A549 (cell line): ENCODE measurements at regions not wholly inside any gene's neighbourhood (a gene's known extent, or its start where the extent isn't known, plus 50 kb on each side); places are given as distances from the start of the nearest gene placed in this dataset.

Source experiments
- ATAC-seq, 2 experiments: fragments of 200-7000 bp in 1 of 2; fragments of >200 bp in 1 of 2; cut with Nextera tagmentation in 1 of 2; cut with Tn5 transposase in 1 of 2; 3 replicates each; pipeline versions ENCODE4 v1.8.0 to v1.9.1; 2018 to 2020; ENCODE audit warnings: mild to moderate bottlenecking in 1 of 2, moderate library complexity in 1 of 2
- CTCF ChIA-PET: fragments of 300-600 bp; sonication (Branson Sonifier 250); formaldehyde crosslinking; extraction: SDS; loops from one replicate; lab custom pipeline; 2021; ENCODE audit warnings: antibody characterized with exemption, inconsistent platforms; lab: Yijun Ruan, JAX
- POLR2A ChIA-PET: fragments of 350-600 bp; formaldehyde crosslinking; extraction: SDS; loops from one replicate; lab custom pipeline; 2021; ENCODE audit warnings: antibody characterized with exemption, inconsistent platforms; lab: Yijun Ruan, JAX
- DNase-seq, 2 experiments: peaks; one replicate each; pipeline versions ENCODE4 v3.0.0 to v3.0.0-alpha.2; 2011 to 2016; ENCODE audit warnings: low read depth in 1 of 2, low spot score in 1 of 2
- FAIRE-seq: peaks from 2 replicates; lab custom pipeline; 2011; peaks lifted over from hg19 to GRCh38; lab: Jason Lieb, UNC
- H3K27ac ChIP-seq, 2 experiments: fragments of >200 bp; sonication (Bioruptor Twin); formaldehyde crosslinking; 3 replicates each; pipeline ENCODE4 v1.5.1; 2016 to 2017
- H3K4me1 ChIP-seq: fragments of >200 bp; sonication (Bioruptor Twin); formaldehyde crosslinking; 3 replicates; pipeline ENCODE4 v1.6.1; 2016
- H3K4me2 ChIP-seq: fragments of >200 bp; sonication (Bioruptor Twin); formaldehyde crosslinking; 3 replicates; pipeline ENCODE4 v1.6.1; 2016
- H3K4me3 ChIP-seq: fragments of >200 bp; sonication (Bioruptor Twin); formaldehyde crosslinking; 3 replicates; pipeline ENCODE4 v1.5.1; 2016
- H3K9me3 ChIP-seq: fragments of >200 bp; sonication (Bioruptor Twin); formaldehyde crosslinking; 3 replicates; pipeline ENCODE4 v1.6.1; 2016
- BHLHE40 ChIP-seq: IDR thresholded peaks from 2 replicates; pipeline ENCODE4 v1.6.1; 2012; ENCODE audit warnings: low read depth, low read length, inconsistent platforms
- CBX8 ChIP-seq: fragments of 200-600 bp; sonication (generic); IDR thresholded peaks from 2 replicates; pipeline ENCODE4 v1.6.1; 2016
- CEBPB ChIP-seq, 2 experiments: fragments of >200 bp in 1 of 2; sonication (Bioruptor Twin) in 1 of 2; formaldehyde crosslinking in 1 of 2; IDR thresholded peaks; 2 replicates each; pipeline ENCODE4 v1.6.1; 2012 to 2016
- CHD2 ChIP-seq: fragments of 150-350 bp; IDR thresholded peaks from 2 replicates; pipeline ENCODE4 v1.6.1; 2014; ENCODE audit warnings: low read length; ENCODE audit not compliant: partially characterized antibody
- EHF ChIP-seq: fragments of 250-450 bp; sonication (Bioruptor Pico); IDR thresholded peaks from 2 replicates; pipeline ENCODE4 v1.5.0; 2020; ENCODE audit warnings: mild to moderate bottlenecking
- EHMT2 ChIP-seq: fragments of 200-600 bp; sonication (generic); IDR thresholded peaks from 2 replicates; pipeline ENCODE4 v1.6.1; 2016; ENCODE audit warnings: antibody characterized with exemption, low read depth, mild to moderate bottlenecking, moderate library complexity
- EP300 ChIP-seq, 2 experiments: fragments of >200 bp; sonication (Bioruptor Twin); formaldehyde crosslinking; IDR thresholded peaks; 2 replicates in 1 of 2; 3 replicates in 1 of 2; pipeline ENCODE4 v1.6.1; 2016 to 2017
- FOXS1 ChIP-seq: fragments of 250-450 bp; sonication (Bioruptor Pico); IDR thresholded peaks from 2 replicates; pipeline ENCODE4 v1.5.0; 2020; ENCODE audit warnings: mild to moderate bottlenecking, moderate library complexity
- HOXA7 ChIP-seq: fragments of 250-450 bp; sonication (Bioruptor Pico); IDR thresholded peaks from 2 replicates; pipeline ENCODE4 v1.5.0; 2020; ENCODE audit warnings: mild to moderate bottlenecking, moderate library complexity
- HOXB13 ChIP-seq: fragments of 250-450 bp; sonication (Bioruptor Pico); IDR thresholded peaks from 2 replicates; pipeline ENCODE4 v1.5.0; 2020; ENCODE audit warnings: low read depth, mild to moderate bottlenecking, moderate library complexity
- KDM1A ChIP-seq: fragments of 200-600 bp; sonication (generic); IDR thresholded peaks from 2 replicates; pipeline ENCODE4 v1.6.1; 2016; ENCODE audit warnings: low read depth, mild to moderate bottlenecking
- KDM5A ChIP-seq: fragments of 200-600 bp; sonication (generic); IDR thresholded peaks from 2 replicates; pipeline ENCODE4 v1.6.1; 2016; ENCODE audit warnings: antibody characterized with exemption, mild to moderate bottlenecking
- MAFK ChIP-seq: fragments of 450-650 bp; IDR thresholded peaks from 2 replicates; pipeline ENCODE4 v1.6.1; 2014; ENCODE audit not compliant: partially characterized antibody
- MAZ ChIP-seq: fragments of 150-350 bp; IDR thresholded peaks from 2 replicates; pipeline ENCODE4 v1.6.1; 2014; ENCODE audit warnings: antibody characterized with exemption, low read depth, low read length, borderline replicate concordance
- MYC ChIP-seq: IDR thresholded peaks from 2 replicates; pipeline ENCODE4 v1.6.1; 2012; ENCODE audit warnings: mild to moderate bottlenecking, inconsistent platforms, low read length, improper control_type of control experiment, borderline replicate concordance
- POLR2A ChIP-seq: IDR thresholded peaks from 2 replicates; pipeline ENCODE4 v1.6.1; 2012; ENCODE audit warnings: mild to moderate bottlenecking, low read length
- RAD21 ChIP-seq, 2 experiments: fragments of >200 bp in 1 of 2; sonication (Bioruptor Twin) in 1 of 2; formaldehyde crosslinking in 1 of 2; IDR thresholded peaks in 1 of 2; conservative IDR thresholded peaks in 1 of 2; 2 replicates in 1 of 2; 3 replicates in 1 of 2; pipeline ENCODE4 v1.6.1; 2012 to 2018; ENCODE audit warnings: inconsistent platforms in 1 of 2
- SMC3 ChIP-seq: fragments of >200 bp; sonication (Bioruptor Twin); formaldehyde crosslinking; IDR thresholded peaks from 3 replicates; pipeline ENCODE4 v1.6.1; 2018; ENCODE audit warnings: inconsistent platforms
- TP53 ChIP-seq: fragments of 250-450 bp; sonication (Bioruptor Pico); IDR thresholded peaks from 2 replicates; pipeline ENCODE4 v1.5.0; 2021; ENCODE audit warnings: mild to moderate bottlenecking, moderate library complexity
- ZSCAN20 ChIP-seq: fragments of 250-450 bp; sonication (Bioruptor Pico); IDR thresholded peaks from 2 replicates; pipeline ENCODE4 v1.8.0; 2022; ENCODE audit warnings: mild to moderate bottlenecking, moderate library complexity
- WGBS: methylation state at CpG from one replicate; pipeline ENCODE4 v1.1.6; 2017; ENCODE audit errors: missing lambda C conversion rate; 5-methylcytosine and 5-hydroxymethylcytosine counted together
- TF ChIP-seq, protein P1 (sequence below): IDR thresholded peaks from 2 replicates; pipeline ENCODE4 v1.6.1; 2012
- TF ChIP-seq, protein P2 (sequence below): fragments of 150-350 bp; IDR thresholded peaks from 2 replicates; pipeline ENCODE4 v1.6.1; 2014; ENCODE audit warnings: low read depth, mild to moderate bottlenecking, low read length
- TF ChIP-seq, protein P3 (sequence below): fragments of 200-600 bp; sonication (generic); IDR thresholded peaks from 2 replicates; pipeline ENCODE4 v1.6.1; 2016; ENCODE audit warnings: antibody characterized with exemption, mild to moderate bottlenecking, moderate library complexity
- TF ChIP-seq, protein P4 (sequence below): IDR thresholded peaks from 2 replicates; pipeline ENCODE4 v1.6.1; 2012

DNA sequence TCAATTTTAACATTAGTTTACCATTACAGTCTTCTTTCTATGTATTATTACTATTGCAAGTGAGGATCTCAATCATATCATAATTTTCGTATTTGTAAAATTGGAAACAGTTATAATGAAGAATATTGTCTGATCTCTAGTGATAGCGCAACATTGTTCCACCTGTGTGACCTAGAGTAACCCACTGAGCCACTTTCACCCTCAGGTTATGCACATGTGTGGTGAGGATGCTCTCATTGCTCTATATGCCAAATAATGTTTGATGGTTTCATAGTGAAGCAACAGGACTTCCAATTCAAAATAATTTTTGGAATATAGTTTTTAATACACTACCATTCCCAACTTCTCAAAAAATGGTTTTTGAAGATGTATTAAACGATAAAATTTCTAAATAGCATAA is 603.1 kb upstream of the MAN1A1 start:
- Histone ChIP-seq H3K4me1 (0 out of 3 replicates have a peak, but pooled peaks cover 2% of the 10 kb centered on the region), H3K4me2 (no peak overlapping the region), H3K9me3 (no peaks in the 10 kb centered on the region), H3K27ac (no peak overlapping the region), H3K4me3 (no peak overlapping the region)
- ChIA-PET POLR2A (no interaction called here), CTCF (no interaction called here)
- TF ChIP-seq EHMT2 (no peak), EHF (no peak), MAFK (no peak), EP300 (IDR thresholded peaks at IDR 0.05) (no peak), TP53 (CRISPR knock-in tag) (no peak)
- TF ChIP-seq, protein P1, sequence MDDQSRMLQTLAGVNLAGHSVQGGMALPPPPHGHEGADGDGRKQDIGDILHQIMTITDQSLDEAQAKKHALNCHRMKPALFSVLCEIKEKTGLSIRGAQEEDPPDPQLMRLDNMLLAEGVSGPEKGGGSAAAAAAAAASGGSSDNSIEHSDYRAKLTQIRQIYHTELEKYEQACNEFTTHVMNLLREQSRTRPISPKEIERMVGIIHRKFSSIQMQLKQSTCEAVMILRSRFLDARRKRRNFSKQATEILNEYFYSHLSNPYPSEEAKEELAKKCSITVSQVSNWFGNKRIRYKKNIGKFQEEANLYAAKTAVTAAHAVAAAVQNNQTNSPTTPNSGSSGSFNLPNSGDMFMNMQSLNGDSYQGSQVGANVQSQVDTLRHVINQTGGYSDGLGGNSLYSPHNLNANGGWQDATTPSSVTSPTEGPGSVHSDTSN, result no peak
- ATAC-seq (no peak), FAIRE-seq (no peak), DNase-seq (no peak)
- 33% methylated on average over 3 of the region's 3 CpGs for WGBS

DNA sequence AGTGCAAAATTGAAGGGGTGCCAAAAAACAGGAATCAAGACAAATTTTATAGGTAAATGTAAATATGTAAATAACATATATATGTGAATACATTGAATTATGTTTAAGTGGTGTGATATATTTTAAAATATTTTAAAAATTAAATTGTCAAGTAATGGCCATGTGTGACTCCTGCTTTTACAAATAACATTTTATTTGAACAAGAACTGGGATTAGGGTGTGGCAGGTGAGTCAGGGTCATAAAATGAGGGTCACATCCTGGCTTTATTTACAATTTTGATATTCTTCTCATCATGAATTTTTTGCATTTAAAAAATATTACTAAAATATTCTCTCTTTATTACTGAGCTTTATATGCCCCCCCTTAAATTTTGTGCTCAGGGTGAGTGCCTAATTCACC is 601.1 kb upstream of the MAN1A1 start:
- no peak for TF ChIP-seq CHD2
- TF ChIP-seq, protein P2, sequence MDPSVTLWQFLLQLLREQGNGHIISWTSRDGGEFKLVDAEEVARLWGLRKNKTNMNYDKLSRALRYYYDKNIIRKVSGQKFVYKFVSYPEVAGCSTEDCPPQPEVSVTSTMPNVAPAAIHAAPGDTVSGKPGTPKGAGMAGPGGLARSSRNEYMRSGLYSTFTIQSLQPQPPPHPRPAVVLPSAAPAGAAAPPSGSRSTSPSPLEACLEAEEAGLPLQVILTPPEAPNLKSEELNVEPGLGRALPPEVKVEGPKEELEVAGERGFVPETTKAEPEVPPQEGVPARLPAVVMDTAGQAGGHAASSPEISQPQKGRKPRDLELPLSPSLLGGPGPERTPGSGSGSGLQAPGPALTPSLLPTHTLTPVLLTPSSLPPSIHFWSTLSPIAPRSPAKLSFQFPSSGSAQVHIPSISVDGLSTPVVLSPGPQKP, result no peak
- no peak for TF ChIP-seq KDM5A
- TF ChIP-seq CEBPB (IDR thresholded peaks at IDR 0.05), result no peak
- no peak for TF ChIP-seq SMC3
- no peak for TF ChIP-seq FOXS1 (CRISPR knock-in tag)
- no peak overlapping the region for H3K4me3 ChIP-seq
- H3K27ac ChIP-seq, result no peak overlapping the region
- peak overlapping the region; percentile 25; the same call in 1 of the 3 replicates for H3K4me2 ChIP-seq
- no peak for FAIRE-seq
- peak in 1 of 2 experiments; percentile 1 for DNase-seq
- CTCF ChIA-PET, result no interaction called here
- POLR2A ChIA-PET, result no interaction called here
- ATAC-seq, result no peak
- no peaks in the 10 kb centered on the region for H3K9me3 ChIP-seq
- H3K4me1 ChIP-seq, result 0 out of 3 replicates have a peak, but pooled peaks cover 2% of the 10 kb centered on the region

DNA sequence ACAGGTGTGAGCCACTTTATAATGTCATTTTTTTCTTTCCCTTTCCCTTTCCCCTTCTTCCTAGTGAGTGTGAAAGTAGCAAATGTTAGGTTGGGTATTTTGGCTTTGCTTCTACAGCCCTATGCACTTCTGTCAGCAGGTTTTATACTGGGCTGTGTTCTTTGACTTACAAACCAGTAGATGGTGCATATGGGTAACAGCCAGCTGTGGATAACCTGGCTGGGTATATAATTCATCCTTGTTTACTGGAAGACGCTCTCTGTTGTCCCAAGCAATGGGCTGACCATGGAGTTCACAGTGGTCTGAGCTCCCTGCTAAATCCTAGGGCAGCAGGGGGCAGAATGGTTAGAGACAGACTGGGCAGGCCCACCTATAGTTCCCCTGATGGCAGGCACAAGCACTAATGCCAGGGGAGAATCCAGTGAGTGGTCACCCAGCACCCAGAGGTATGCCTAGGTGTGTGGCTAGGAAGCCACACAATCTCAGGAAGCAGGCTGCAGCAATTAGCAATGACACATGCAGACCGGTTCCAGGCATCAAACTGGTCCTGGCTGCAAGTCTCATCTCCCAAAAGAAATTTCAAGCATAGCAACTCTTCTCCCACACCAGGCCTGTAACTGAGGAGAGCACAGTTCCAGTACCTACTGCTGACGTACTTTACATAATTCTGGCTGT is 592.7 kb upstream of the MAN1A1 start:
- ChIA-PET POLR2A (no interaction called here), CTCF (no interaction called here)
- no peak for TF ChIP-seq MAFK
- no peak for TF ChIP-seq HOXA7 (CRISPR knock-in tag)
- TF ChIP-seq ZSCAN20 (CRISPR knock-in tag), result no peak
- TF ChIP-seq RAD21 (conservative IDR thresholded peaks at IDR 0.05 in 1 of 2, IDR thresholded peaks at IDR 0.05 in 1 of 2), result no peak
- Histone ChIP-seq H3K27ac (no peak overlapping the region), H3K4me2 (no peak overlapping the region), H3K4me3 (no peak overlapping the region), H3K9me3 (no peaks in the 10 kb centered on the region), H3K4me1 (no peaks in the 10 kb centered on the region)
- FAIRE-seq, result no peak
- no peak for ATAC-seq
- no peak for DNase-seq
- 19% methylated on average over 2 of the region's 3 CpGs for WGBS

DNA sequence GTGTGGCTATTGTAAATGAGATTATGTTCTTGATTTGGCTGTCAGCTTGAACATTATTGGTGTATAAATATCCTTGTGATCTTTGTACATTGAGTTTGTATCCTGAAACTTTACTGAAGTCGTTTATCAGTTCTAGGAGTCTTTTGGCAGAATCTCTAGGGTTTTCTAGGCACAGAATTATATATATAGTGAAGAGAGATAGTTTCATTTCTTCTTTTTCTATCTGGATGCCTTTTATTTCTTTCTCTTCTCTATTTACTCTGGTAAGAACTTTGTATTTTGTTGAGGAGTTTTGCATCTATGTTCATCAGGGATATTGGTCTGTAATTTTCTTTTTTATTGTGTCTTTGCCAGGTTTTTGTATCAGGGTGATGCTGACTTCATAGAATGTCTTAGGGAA is 589.2 kb upstream of the MAN1A1 start:
- Histone ChIP-seq H3K27ac (no peak overlapping the region), H3K4me1 (no peaks in the 10 kb centered on the region), H3K9me3 (no peaks in the 10 kb centered on the region), H3K4me3 (no peak overlapping the region), H3K4me2 (no peak overlapping the region)
- no peak for ATAC-seq
- 0% methylated on average over 1 of the region's 1 CpG for WGBS
- POLR2A ChIA-PET, result no interaction called here
- CTCF ChIA-PET, result no interaction called here
- no peak for FAIRE-seq
- no peak for TF ChIP-seq CBX8
- no peak for TF ChIP-seq KDM1A
- TF ChIP-seq TP53 (CRISPR knock-in tag), result no peak
- TF ChIP-seq MAZ, result no peak
- no peak for TF ChIP-seq MYC
- TF ChIP-seq HOXB13 (CRISPR knock-in tag), result no peak
- TF ChIP-seq, protein P3, sequence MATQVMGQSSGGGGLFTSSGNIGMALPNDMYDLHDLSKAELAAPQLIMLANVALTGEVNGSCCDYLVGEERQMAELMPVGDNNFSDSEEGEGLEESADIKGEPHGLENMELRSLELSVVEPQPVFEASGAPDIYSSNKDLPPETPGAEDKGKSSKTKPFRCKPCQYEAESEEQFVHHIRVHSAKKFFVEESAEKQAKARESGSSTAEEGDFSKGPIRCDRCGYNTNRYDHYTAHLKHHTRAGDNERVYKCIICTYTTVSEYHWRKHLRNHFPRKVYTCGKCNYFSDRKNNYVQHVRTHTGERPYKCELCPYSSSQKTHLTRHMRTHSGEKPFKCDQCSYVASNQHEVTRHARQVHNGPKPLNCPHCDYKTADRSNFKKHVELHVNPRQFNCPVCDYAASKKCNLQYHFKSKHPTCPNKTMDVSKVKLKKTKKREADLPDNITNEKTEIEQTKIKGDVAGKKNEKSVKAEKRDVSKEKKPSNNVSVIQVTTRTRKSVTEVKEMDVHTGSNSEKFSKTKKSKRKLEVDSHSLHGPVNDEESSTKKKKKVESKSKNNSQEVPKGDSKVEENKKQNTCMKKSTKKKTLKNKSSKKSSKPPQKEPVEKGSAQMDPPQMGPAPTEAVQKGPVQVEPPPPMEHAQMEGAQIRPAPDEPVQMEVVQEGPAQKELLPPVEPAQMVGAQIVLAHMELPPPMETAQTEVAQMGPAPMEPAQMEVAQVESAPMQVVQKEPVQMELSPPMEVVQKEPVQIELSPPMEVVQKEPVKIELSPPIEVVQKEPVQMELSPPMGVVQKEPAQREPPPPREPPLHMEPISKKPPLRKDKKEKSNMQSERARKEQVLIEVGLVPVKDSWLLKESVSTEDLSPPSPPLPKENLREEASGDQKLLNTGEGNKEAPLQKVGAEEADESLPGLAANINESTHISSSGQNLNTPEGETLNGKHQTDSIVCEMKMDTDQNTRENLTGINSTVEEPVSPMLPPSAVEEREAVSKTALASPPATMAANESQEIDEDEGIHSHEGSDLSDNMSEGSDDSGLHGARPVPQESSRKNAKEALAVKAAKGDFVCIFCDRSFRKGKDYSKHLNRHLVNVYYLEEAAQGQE, result no peak
- TF ChIP-seq, protein P4, sequence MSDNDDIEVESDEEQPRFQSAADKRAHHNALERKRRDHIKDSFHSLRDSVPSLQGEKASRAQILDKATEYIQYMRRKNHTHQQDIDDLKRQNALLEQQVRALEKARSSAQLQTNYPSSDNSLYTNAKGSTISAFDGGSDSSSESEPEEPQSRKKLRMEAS, result no peak
- TF ChIP-seq CHD2, result no peak
- TF ChIP-seq POLR2A, result no peak
- TF ChIP-seq BHLHE40, result no peak
- TF ChIP-seq, all 56 proteins: peak for 0
- DNase-seq, result no peak
